Endothelial cell of umbilical vein (primary cell): ENCODE measurements at regions not wholly inside any gene's neighbourhood (a gene's known extent, or its start where the extent isn't known, plus 50 kb on each side); places are given as distances from the start of the nearest gene placed in this dataset.

Experiments used
- BruUV-seq: library from RNA; stranded (reverse); fragments of 400-500 nt; replicated peaks from 2 replicates; lab custom pipeline; 2021; lab: Mats Ljungman, UMichigan
- CTCF ChIA-PET: fragments of 300-600, 350-600 bp; sonication (Branson Sonifier 250); formaldehyde crosslinking; loops from one replicate; lab custom pipeline; 2021; ENCODE audit warnings: antibody characterized with exemption, inconsistent platforms; lab: Charles Lee
- POLR2A ChIA-PET: fragments of 300-600, 350-600 bp; sonication (Branson Sonifier 250); formaldehyde crosslinking; loops from one replicate; lab custom pipeline; 2021; ENCODE audit warnings: antibody characterized with exemption, inconsistent platforms; lab: Charles Lee
- DNase-seq: peaks from one replicate; pipeline ENCODE4 v3.0.0-alpha.2; 2011; ENCODE audit warnings: low read depth, low spot score
- FAIRE-seq: peaks from 2 replicates; lab custom pipeline; 2011; peaks lifted over from hg19 to GRCh38; lab: Jason Lieb, UNC
- H2AFZ ChIP-seq: 2 replicates; pipeline ENCODE4 v1.6.0; 2012; ENCODE audit warnings: low read depth, low read length, control low read depth, inconsistent platforms
- H3K27ac ChIP-seq: 2 replicates; pipeline ENCODE4 v1.5.1; 2011; ENCODE audit warnings: low read depth, mild to moderate bottlenecking, control low read depth, low read length, moderate library complexity; ENCODE audit not compliant: insufficient read depth
- H3K27me3 ChIP-seq, 2 experiments: 2 replicates each; pipeline versions ENCODE4 v1.6.0 to v1.6.1; 2011; ENCODE audit warnings: low read length in 2 of 2, mixed read lengths in 1 of 2; ENCODE audit not compliant: control insufficient read depth in 2 of 2, insufficient read depth in 2 of 2
- H3K36me3 ChIP-seq, 2 experiments: 2 replicates in 1 of 2; 3 replicates in 1 of 2; pipeline ENCODE4 v1.5.1; 2011; ENCODE audit warnings: low read length in 2 of 2, mild to moderate bottlenecking in 1 of 2, moderate library complexity in 1 of 2; ENCODE audit not compliant: control insufficient read depth in 2 of 2, insufficient read depth in 2 of 2; ENCODE audit errors: extremely low read depth in 1 of 2
- H3K4me1 ChIP-seq: 3 replicates; pipeline ENCODE4 v1.5.1; 2011; ENCODE audit warnings: mild to moderate bottlenecking, low read length; ENCODE audit not compliant: control insufficient read depth, insufficient read depth; ENCODE audit errors: extremely low read depth
- H3K4me2 ChIP-seq: 2 replicates; pipeline ENCODE4 v1.6.1; 2011; ENCODE audit warnings: low read length, control low read depth, mixed read lengths; ENCODE audit not compliant: insufficient read depth
- H3K4me3 ChIP-seq, 3 experiments: fragments of 200-600 bp in 1 of 3; sonication (generic), shearing (Covaris generic) in 1 of 3; replicated peaks in 1 of 3; 2 replicates each; pipeline ENCODE4 v1.5.1; 2011 to 2016; ENCODE audit warnings: control low read depth in 3 of 3, low read length in 3 of 3, mild to moderate bottlenecking in 2 of 3, inconsistent platforms in 1 of 3, low read depth in 1 of 3, moderate library complexity in 1 of 3; ENCODE audit not compliant: insufficient read depth in 1 of 3
- H3K79me2 ChIP-seq: 2 replicates; pipeline ENCODE4 v1.6.0; 2012; ENCODE audit warnings: low read length, inconsistent platforms; ENCODE audit not compliant: control insufficient read depth, insufficient read depth
- H3K9ac ChIP-seq: replicated peaks from 2 replicates; pipeline ENCODE3; 2011; ENCODE audit warnings: low read length, control low read depth; ENCODE audit not compliant: insufficient read depth; ENCODE audit errors: extremely low read depth
- H3K9me1 ChIP-seq: replicated peaks from 3 replicates; pipeline ENCODE4 v1.6.0; 2011; ENCODE audit warnings: mild to moderate bottlenecking, low read length; ENCODE audit not compliant: control insufficient read depth, insufficient read depth; ENCODE audit errors: extremely low read depth
- H3K9me3 ChIP-seq: replicated peaks from 2 replicates; pipeline ENCODE4 v1.5.1; 2012; ENCODE audit warnings: low read length, inconsistent platforms; ENCODE audit not compliant: control insufficient read depth, insufficient read depth
- H4K20me1 ChIP-seq: replicated peaks from 2 replicates; pipeline ENCODE3; 2011; ENCODE audit warnings: mild to moderate bottlenecking, low read length; ENCODE audit not compliant: control insufficient read depth, insufficient read depth; ENCODE audit errors: extremely low read depth
- EZH2 ChIP-seq: IDR thresholded peaks from 2 replicates; pipeline ENCODE4 v1.6.1; 2012; ENCODE audit warnings: borderline replicate concordance, low read depth, mild to moderate bottlenecking, moderate library complexity, low read length, inconsistent platforms; ENCODE audit not compliant: severe bottlenecking
- FOS ChIP-seq: IDR thresholded peaks from 2 replicates; pipeline ENCODE4 v1.6.1; 2011; ENCODE audit warnings: mild to moderate bottlenecking, low read length, moderate library complexity, borderline replicate concordance; ENCODE audit not compliant: insufficient read depth
- GATA2 ChIP-seq: IDR thresholded peaks from 2 replicates; pipeline ENCODE4 v1.7.0; 2011; ENCODE audit warnings: low read depth, mild to moderate bottlenecking, moderate library complexity, mixed read lengths, low read length; ENCODE audit not compliant: insufficient read length, insufficient read depth
- JUN ChIP-seq: IDR thresholded peaks from 2 replicates; pipeline ENCODE4 v1.6.1; 2011; ENCODE audit warnings: borderline replicate concordance, low read depth; ENCODE audit not compliant: insufficient read length, insufficient read depth
- MAX ChIP-seq: IDR thresholded peaks from 2 replicates; pipeline ENCODE4 v1.6.1; 2011; ENCODE audit not compliant: insufficient read depth, insufficient read length
- MYC ChIP-seq: IDR thresholded peaks from one replicate; pipeline ENCODE4 v1.6.1; 2011; ENCODE audit warnings: mild to moderate bottlenecking, low read depth, low read length
- POLR2A ChIP-seq: IDR thresholded peaks from 2 replicates; pipeline ENCODE4 v1.6.1; 2012; ENCODE audit warnings: low read depth, mild to moderate bottlenecking, control low read depth, low read length
- POLR2AphosphoS5 ChIP-seq: IDR thresholded peaks from 2 replicates; pipeline ENCODE4 v1.6.1; 2012; ENCODE audit warnings: low read depth, mild to moderate bottlenecking, control low read depth, low read length, moderate library complexity; ENCODE audit not compliant: insufficient read depth
- dilution Hi-C: fragments of 300-500 bp; cut with MboI; formaldehyde crosslinking; loops from one replicate; pipeline ENCODE4 v1.15.0; 2019; ENCODE audit warnings: low sequenced_read_pairs; ENCODE audit not compliant: extremely low pct_ligation_motif_present
- intact Hi-C: fragments of 100-400 bp; cut with micrococcal nuclease; formaldehyde crosslinking; loops from one replicate; pipeline ENCODE4 v1.10.0; 2022
- TF ChIP-seq, protein P1 (sequence below), 2 donors: IDR thresholded peaks; 1 replicate in 1 of 2; 2 replicates in 1 of 2; pipeline ENCODE4 v1.5.1; 2011; ENCODE audit warnings: low read length in 2 of 2, mild to moderate bottlenecking in 2 of 2, moderate library complexity in 2 of 2, control low read depth in 1 of 2, inconsistent platforms in 1 of 2, low read depth in 1 of 2; ENCODE audit not compliant: insufficient read depth in 1 of 2; ENCODE audit errors: extremely low read depth in 1 of 2

GRCh38 chr2:144086965-144087364 is 433.0 kb downstream of the ZEB2 start:
- intact Hi-C loops: no loop called here

DNA sequence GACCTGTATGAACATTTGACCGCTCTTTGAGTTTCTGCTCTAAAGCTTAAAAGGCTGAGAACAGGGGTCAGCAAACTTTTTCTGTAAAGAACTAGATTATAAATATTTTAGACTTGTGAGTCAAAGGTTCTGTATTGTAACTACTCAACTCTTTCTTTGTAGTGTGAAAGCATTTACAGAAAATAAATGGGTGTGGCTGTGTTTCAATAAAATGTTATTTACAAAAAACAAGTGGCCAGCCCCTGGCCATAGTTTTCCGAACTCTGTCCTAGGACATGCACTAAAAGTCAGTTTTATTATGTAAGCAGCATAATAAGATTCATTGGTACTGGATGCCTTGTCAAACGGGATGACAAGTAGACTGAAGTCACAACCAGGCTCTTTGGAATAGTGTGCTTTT is 434.9 kb downstream of the ZEB2 start:
- Histone ChIP-seq H3K4me1 (no peaks in the 10 kb centered on the region), H3K9ac (no peak overlapping the region), H3K36me3 (no peaks in the 10 kb centered on the region), H3K27me3 (no peaks in the 10 kb centered on the region), H3K9me3 (no peaks in the 10 kb centered on the region), H3K4me2 (no peak overlapping the region), H3K9me1 (no peaks in the 10 kb centered on the region), H3K27ac (no peak overlapping the region), H3K79me2 (no peaks in the 10 kb centered on the region), H3K4me3 (no peak overlapping the region), H2AFZ (no peak overlapping the region), H4K20me1 (no peaks in the 10 kb centered on the region)
- DNase-seq: no peak
- dilution Hi-C loops (no loop called here), intact Hi-C loops (no loop called here)
- FAIRE-seq: peak; percentile 8
- ChIA-PET CTCF (interaction anchor here (1.6 kb wide), 1 partner anchor 14 kb away, joined by 6 read pairs; no protein-coding TSS in a partner anchor), POLR2A (no interaction called here)
- TF ChIP-seq, protein P1, sequence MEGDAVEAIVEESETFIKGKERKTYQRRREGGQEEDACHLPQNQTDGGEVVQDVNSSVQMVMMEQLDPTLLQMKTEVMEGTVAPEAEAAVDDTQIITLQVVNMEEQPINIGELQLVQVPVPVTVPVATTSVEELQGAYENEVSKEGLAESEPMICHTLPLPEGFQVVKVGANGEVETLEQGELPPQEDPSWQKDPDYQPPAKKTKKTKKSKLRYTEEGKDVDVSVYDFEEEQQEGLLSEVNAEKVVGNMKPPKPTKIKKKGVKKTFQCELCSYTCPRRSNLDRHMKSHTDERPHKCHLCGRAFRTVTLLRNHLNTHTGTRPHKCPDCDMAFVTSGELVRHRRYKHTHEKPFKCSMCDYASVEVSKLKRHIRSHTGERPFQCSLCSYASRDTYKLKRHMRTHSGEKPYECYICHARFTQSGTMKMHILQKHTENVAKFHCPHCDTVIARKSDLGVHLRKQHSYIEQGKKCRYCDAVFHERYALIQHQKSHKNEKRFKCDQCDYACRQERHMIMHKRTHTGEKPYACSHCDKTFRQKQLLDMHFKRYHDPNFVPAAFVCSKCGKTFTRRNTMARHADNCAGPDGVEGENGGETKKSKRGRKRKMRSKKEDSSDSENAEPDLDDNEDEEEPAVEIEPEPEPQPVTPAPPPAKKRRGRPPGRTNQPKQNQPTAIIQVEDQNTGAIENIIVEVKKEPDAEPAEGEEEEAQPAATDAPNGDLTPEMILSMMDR (IDR thresholded peaks at IDR 0.05; ENCODE audit: extremely low read depth in 1 of 2, insufficient read depth in 1 of 2, low read depth in 1 of 2, low read length in 2 of 2): no peak
- no peak for TF ChIP-seq EZH2
- TF ChIP-seq FOS: no peak
- no peak for TF ChIP-seq GATA2
- no peak for TF ChIP-seq JUN
- TF ChIP-seq POLR2AphosphoS5: no peak
- TF ChIP-seq MYC: no peak
- TF ChIP-seq MAX: no peak
- no peak for TF ChIP-seq POLR2A
- BruUV-seq: no TSS peak

More at GRCh38 chr2:144086965-144087364, 433.0 kb downstream of the ZEB2 start:
- Histone ChIP-seq H3K9ac (no peak overlapping the region), H3K4me2 (no peak overlapping the region), H3K9me3 (no peaks in the 10 kb centered on the region), H3K27ac (no peak overlapping the region), H3K4me1 (no peaks in the 10 kb centered on the region), H3K27me3 (no peaks in the 10 kb centered on the region), H3K79me2 (no peaks in the 10 kb centered on the region), H4K20me1 (no peaks in the 10 kb centered on the region), H3K4me3 (no peak overlapping the region), H3K9me1 (no peaks in the 10 kb centered on the region), H3K36me3 (no peaks in the 10 kb centered on the region), H2AFZ (no peak overlapping the region)
- ChIA-PET CTCF (interaction anchor here (1.3 kb wide), 1 partner anchor 13 kb away, joined by 3 read pairs; no protein-coding TSS in a partner anchor), POLR2A (no interaction called here)
- dilution Hi-C loops: no loop called here
- TF ChIP-seq FOS: peak; percentile 44
- TF ChIP-seq, protein P1 (IDR thresholded peaks at IDR 0.05; ENCODE audit: extremely low read depth in 1 of 2, insufficient read depth in 1 of 2, low read depth in 1 of 2, low read length in 2 of 2): no peak
- FAIRE-seq (peak; percentile 26), DNase-seq (peak; percentile 6)
- no TSS peak for BruUV-seq
